Ascending aorta (tissue), 2 donors: ENCODE measurements at regions not wholly inside any gene's neighbourhood (a gene's known extent, or its start where the extent isn't known, plus 50 kb on each side); places are given as distances from the start of the nearest gene placed in this dataset.
"Not testable (repeated sequence)": the region's sequence is repeated elsewhere in the genome, so short reads cannot be mapped to it uniquely, and the experiment has no call there.

ENCODE experiments used
- DNase-seq, 2 donors: peaks; one replicate each; pipeline ENCODE4 v3.0.0-alpha.2; 2019; ENCODE audit warnings: low spot score in 2 of 2
- H3K27ac ChIP-seq, 2 donors: fragments of 200-600 bp; sonication (generic); one replicate each; pipeline ENCODE4 v1.5.1; 2016 to 2017; ENCODE audit warnings: mild to moderate bottlenecking in 1 of 2
- H3K27me3 ChIP-seq: fragments of 200-600 bp; sonication (generic); one replicate; pipeline ENCODE4 v1.5.1; 2017
- H3K36me3 ChIP-seq, 2 donors: fragments of 200-600 bp; sonication (generic); one replicate each; pipeline ENCODE4 v1.5.1; 2016
- H3K4me1 ChIP-seq, 2 donors: fragments of 200-600 bp; sonication (generic); one replicate each; pipeline ENCODE4 v1.5.1; 2016 to 2017; ENCODE audit warnings: mild to moderate bottlenecking in 1 of 2
- H3K4me3 ChIP-seq, 2 donors: fragments of 200-600 bp; sonication (generic); one replicate each; pipeline ENCODE4 v1.5.1; 2016 to 2017; ENCODE audit warnings: mild to moderate bottlenecking in 1 of 2
- H3K9me3 ChIP-seq, 2 donors: fragments of 200-600 bp; sonication (generic); one replicate each; pipeline ENCODE4 v1.5.1; 2016
- CTCF ChIP-seq, 3 experiments: fragments of 200-600 bp in 2 of 3; fragments of 450-650 bp in 1 of 3; sonication (generic) in 2 of 3; IDR thresholded peaks; one replicate each; pipeline ENCODE4 v1.5.1; 2016 to 2019; ENCODE audit warnings: antibody characterized with exemption in 3 of 3, mild to moderate bottlenecking in 1 of 3, moderate library complexity in 1 of 3
- intact Hi-C: fragments of 100-400 bp; cut with DNase I; formaldehyde crosslinking; loops from one replicate; pipeline ENCODE4 v1.15.1; 2023

- no peak for TF ChIP-seq CTCF (IDR thresholded peaks at IDR 0.05)
- Histone ChIP-seq H3K9me3 (no peaks in the 10 kb centered on the region), H3K4me1 (no peaks in the 10 kb centered on the region), H3K36me3 (no peaks in the 10 kb centered on the region), H3K27ac (no peak overlapping the region), H3K4me3 (no peak overlapping the region), H3K27me3 (no peaks in the 10 kb centered on the region)
- no peak for DNase-seq
- intact Hi-C loops: no loop called here
Observed at GRCh38 chr5:67552773-67553172, 356.2 kb upstream of the CD180 start.

DNA sequence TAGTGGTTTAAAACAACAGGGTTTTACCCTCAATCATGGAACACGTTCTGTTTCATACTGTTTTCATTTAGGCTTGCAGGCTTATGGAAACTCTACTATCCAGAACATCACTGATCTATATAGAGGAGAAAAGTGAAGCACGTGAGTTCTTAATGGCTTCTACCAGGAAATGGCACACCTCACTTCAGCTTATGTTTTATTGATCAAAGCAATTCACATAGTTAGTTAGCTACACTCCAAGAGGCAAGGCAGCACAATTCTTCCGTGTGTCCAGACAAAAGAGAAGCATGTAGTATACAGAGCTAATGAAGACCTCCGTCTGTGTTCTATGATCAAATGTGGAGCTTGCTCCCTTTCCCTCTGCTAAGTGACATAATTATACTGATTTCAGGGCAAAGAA lies 353.3 kb upstream of the CD180 start:
- Histone ChIP-seq H3K27me3 (no peaks in the 10 kb centered on the region), H3K36me3 (no peaks in the 10 kb centered on the region), H3K27ac (no peak overlapping the region), H3K9me3 (no peaks in the 10 kb centered on the region), H3K4me1 (no peaks in the 10 kb centered on the region), H3K4me3 (no peak overlapping the region)
- no peak for DNase-seq
- TF ChIP-seq CTCF (IDR thresholded peaks at IDR 0.05): no peak
- intact Hi-C loops: no loop called here

- Histone ChIP-seq H3K4me3 (no peak overlapping the region), H3K27me3 (no peaks in the 10 kb centered on the region), H3K27ac (no peak overlapping the region), H3K36me3 (no peaks in the 10 kb centered on the region), H3K4me1 (no peaks in the 10 kb centered on the region), H3K9me3 (no peaks in the 10 kb centered on the region)
- no peak for DNase-seq
- TF ChIP-seq CTCF (IDR thresholded peaks at IDR 0.05): no peak
- intact Hi-C loops: no loop called here
Observed at GRCh38 chr5:67549296-67549618, 352.7 kb upstream of the CD180 start.

DNA sequence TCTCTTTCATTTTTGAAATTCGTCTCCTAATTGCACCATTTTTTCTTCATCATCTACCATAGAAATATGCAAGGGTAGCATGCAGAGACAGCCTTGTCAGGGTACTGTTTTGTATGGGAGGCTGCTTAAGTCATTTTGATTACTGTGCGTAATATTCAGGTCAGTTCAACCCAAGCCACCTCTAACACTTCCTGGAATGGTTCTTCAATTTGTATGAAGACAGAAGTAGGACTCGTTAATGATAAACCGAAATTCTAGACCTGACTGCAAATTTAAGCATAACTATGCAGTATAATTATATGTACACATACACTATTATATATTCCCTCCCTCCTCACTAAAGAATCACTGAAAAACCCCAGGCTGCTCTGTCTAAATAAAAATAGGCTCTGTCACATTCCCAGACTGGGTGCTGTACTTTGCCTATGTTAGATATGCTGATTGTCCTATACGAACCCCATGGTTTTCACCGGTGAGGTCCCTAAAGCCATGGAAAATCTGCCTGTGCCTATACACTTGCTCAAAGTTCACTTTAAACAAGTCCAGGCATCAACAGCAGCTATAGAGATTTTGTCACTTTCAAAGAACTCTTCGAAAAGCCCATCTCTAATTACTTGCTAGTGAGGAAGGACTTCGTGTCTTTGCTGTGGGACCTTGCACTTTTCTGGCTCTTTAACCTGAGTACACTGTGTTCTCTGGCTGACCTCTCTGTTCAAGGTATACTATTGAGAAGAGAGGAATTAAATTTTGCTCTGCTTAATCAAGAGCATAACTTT lies 352.1 kb upstream of the CD180 start:
- Histone ChIP-seq H3K4me1 (no peaks in the 10 kb centered on the region), H3K27ac (no peak overlapping the region)

DNA sequence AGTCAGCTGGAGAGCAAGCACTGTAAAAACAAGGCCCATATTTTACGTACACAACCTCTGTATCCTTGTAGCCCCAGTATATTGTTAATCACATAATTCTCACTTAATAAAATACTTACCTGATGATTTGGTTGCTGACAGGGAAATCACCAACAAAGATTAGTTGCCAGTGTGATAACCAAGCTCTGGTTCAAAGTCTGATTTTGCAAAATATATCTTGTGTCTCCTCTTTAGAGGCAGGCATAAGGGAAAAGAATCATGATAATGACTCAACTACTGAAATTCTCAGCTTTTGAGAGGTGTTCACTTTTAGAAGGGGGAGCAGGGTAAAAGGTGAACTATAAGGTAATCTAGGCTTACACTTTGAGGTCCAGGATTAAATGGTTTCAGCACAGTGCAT lies 351.1 kb upstream of the CD180 start:
- Histone ChIP-seq H3K4me1 (no peaks in the 10 kb centered on the region), H3K36me3 (no peaks in the 10 kb centered on the region), H3K27me3 (no peaks in the 10 kb centered on the region), H3K27ac (no peak overlapping the region), H3K4me3 (no peak overlapping the region), H3K9me3 (no peaks in the 10 kb centered on the region)
- no peak for DNase-seq
- intact Hi-C loops: no loop called here
- TF ChIP-seq CTCF (IDR thresholded peaks at IDR 0.05): no peak

More for the DNA sequence above, 352.1 kb upstream of the CD180 start:
- intact Hi-C loops: no loop called here
- no peak for TF ChIP-seq CTCF (IDR thresholded peaks at IDR 0.05)
- H3K4me3 ChIP-seq: no peak overlapping the region
- H3K36me3 ChIP-seq: no peaks in the 10 kb centered on the region
- DNase-seq: no peak
- no peaks in the 10 kb centered on the region for H3K9me3 ChIP-seq
- H3K27me3 ChIP-seq: no peaks in the 10 kb centered on the region

- DNase-seq: not testable (repeated sequence)
Observed at GRCh38 chr5:67544942-67545341, 348.3 kb upstream of the CD180 start.

More at GRCh38 chr5:67544942-67545341, 348.3 kb upstream of the CD180 start:
- H3K9me3 ChIP-seq, H3K36me3 ChIP-seq, H3K27ac ChIP-seq, H3K27me3 ChIP-seq, H3K4me3 ChIP-seq, intact Hi-C loops, H3K4me1 ChIP-seq: not testable (repeated sequence)
